ENCODE measurements at regions not wholly inside any gene's neighbourhood (a gene's known extent, or its start where the extent isn't known, plus 50 kb on each side); places are given as distances from the start of the nearest gene placed in this dataset.

DNA sequence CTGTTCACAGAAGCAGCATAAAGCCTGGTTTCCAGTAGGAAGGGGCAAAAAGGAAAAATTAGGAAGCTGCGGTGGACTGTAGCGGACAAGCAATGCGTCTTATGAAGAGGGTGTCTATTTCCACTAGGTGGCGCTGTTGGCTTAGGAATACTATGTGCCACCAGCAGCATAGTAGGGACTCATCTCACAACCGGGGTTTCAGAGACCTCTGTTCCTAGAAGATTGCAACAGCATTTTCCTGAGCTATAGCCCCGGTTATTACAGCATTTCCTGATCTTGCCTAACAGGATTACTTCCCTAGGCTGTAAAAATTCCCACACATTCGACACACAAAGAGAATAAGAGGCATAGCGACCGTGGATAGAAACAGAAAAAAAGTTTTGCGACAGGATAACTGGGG lies 683.0 kb downstream of the TBL1XR1 start:
- TF ChIP-seq CTCF (optimal IDR thresholded peaks at IDR 0.05 in 1 of 3, IDR thresholded peaks at IDR 0.05 in 1 of 3, conservative IDR thresholded peaks at IDR 0.05 in 1 of 3; ENCODE audit: extremely low read depth in 1 of 3, insufficient read depth in 2 of 3, low read length in 3 of 3): peak; percentile 48 to 70 (median 53)
- TF ChIP-seq EZH2 (IDR thresholded peaks at IDR 0.05; ENCODE audit: low read length): no peak
